ENCODE measurements at regions not wholly inside any gene's neighbourhood (a gene's known extent, or its start where the extent isn't known, plus 50 kb on each side); places are given as distances from the start of the nearest gene placed in this dataset.

DNA sequence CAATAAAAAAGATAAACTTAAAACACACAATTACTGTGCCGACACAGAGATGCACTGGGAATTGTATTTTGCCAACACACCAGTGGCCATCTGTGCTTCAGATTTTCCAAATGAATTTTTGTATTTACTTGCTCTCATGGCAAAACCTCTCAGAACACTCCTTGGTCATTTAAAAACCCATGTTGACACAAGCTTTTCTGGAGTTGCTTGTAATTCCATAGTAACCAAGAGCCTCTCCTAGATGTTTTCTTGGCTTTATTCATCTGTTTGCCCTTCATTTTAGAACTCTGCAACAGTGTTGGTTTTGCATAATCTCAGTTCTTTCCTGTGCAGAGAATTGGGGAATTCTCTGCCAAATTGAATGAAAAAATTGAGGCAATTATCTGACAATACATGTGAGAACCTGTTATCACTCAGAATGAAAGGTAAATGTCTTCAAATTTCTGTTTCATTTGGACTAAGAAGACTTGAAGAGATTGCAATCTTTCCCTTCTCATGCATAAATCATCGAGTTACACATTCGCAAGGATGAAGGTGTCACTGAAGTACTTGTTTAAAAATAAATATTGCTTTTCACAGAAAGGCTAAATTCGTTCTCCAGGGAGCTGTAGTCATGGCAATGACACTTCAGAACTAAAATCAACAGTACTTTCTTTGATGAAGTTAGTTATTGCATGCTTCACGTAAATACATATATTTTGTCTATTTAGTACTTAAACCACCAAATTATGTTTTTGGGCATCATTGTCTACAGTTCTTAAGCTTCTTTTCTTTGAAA, 301.8 kb upstream of the CTSO start:
- TF ChIP-seq, protein P1, sequence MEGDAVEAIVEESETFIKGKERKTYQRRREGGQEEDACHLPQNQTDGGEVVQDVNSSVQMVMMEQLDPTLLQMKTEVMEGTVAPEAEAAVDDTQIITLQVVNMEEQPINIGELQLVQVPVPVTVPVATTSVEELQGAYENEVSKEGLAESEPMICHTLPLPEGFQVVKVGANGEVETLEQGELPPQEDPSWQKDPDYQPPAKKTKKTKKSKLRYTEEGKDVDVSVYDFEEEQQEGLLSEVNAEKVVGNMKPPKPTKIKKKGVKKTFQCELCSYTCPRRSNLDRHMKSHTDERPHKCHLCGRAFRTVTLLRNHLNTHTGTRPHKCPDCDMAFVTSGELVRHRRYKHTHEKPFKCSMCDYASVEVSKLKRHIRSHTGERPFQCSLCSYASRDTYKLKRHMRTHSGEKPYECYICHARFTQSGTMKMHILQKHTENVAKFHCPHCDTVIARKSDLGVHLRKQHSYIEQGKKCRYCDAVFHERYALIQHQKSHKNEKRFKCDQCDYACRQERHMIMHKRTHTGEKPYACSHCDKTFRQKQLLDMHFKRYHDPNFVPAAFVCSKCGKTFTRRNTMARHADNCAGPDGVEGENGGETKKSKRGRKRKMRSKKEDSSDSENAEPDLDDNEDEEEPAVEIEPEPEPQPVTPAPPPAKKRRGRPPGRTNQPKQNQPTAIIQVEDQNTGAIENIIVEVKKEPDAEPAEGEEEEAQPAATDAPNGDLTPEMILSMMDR (IDR thresholded peaks at IDR 0.05 in 8 of 11, conservative IDR thresholded peaks at IDR 0.05 in 3 of 11) = no peak
- TF ChIP-seq POLR2AphosphoS5 (IDR thresholded peaks at IDR 0.05) = no peak

Measured in spleen (tissue), 7 donors.